Breast epithelium (tissue), 4 donors: ENCODE measurements at regions not wholly inside any gene's neighbourhood (a gene's known extent, or its start where the extent isn't known, plus 50 kb on each side); places are given as distances from the start of the nearest gene placed in this dataset.
"Not testable (repeated sequence)": the region's sequence is repeated elsewhere in the genome, so short reads cannot be mapped to it uniquely, and the experiment has no call there.

ENCODE experiments used
- DNase-seq, 2 donors: peaks; one replicate each; pipeline ENCODE4 v3.0.0-alpha.2; 2019; ENCODE audit warnings: low spot score in 2 of 2
- H3K27ac ChIP-seq, 2 donors: fragments of 200-600 bp; sonication (generic) in 1 of 2; one replicate each; pipeline ENCODE4 v1.5.1; 2016 to 2019; ENCODE audit warnings: mild to moderate bottlenecking in 1 of 2
- H3K27me3 ChIP-seq, 2 donors: fragments of 200-600 bp; sonication (generic) in 1 of 2; one replicate each; pipeline versions ENCODE4 v1.5.1 to v1.6.0; 2017 to 2019; ENCODE audit warnings: control low read depth in 1 of 2, mild to moderate bottlenecking in 1 of 2
- H3K36me3 ChIP-seq: fragments of 200-600 bp; one replicate; pipeline ENCODE4 v1.5.1; 2019
- H3K4me1 ChIP-seq, 2 donors: fragments of 200-600 bp; sonication (generic); one replicate each; pipeline ENCODE4 v1.5.1; 2016 to 2019; ENCODE audit warnings: control low read depth in 1 of 2
- H3K4me3 ChIP-seq, 3 donors: fragments of 200-600 bp; sonication (generic); 1 replicate in 2 of 3; 2 replicates in 1 of 3; pipeline ENCODE4 v1.5.1; 2016 to 2019; ENCODE audit warnings: mild to moderate bottlenecking in 3 of 3, moderate library complexity in 2 of 3
- H3K9me3 ChIP-seq, 2 donors: fragments of 200-600 bp; sonication (generic) in 1 of 2; one replicate each; pipeline ENCODE4 v1.5.1; 2016 to 2019; ENCODE audit warnings: control low read depth in 1 of 2
- POLR2A ChIP-seq: fragments of 450-650 bp; IDR thresholded peaks from one replicate; pipeline ENCODE4 v1.6.1; 2016; ENCODE audit warnings: antibody characterized with exemption, mild to moderate bottlenecking, moderate library complexity
- POLR2AphosphoS5 ChIP-seq, 3 donors: sonication (generic); formaldehyde crosslinking; IDR thresholded peaks; one replicate each; pipeline ENCODE4 v1.6.1; 2017; ENCODE audit warnings: antibody characterized with exemption in 3 of 3
- intact Hi-C: fragments of 100-400 bp; cut with DNase I; formaldehyde crosslinking; loops from one replicate; pipeline ENCODE4 v1.15.1; 2023; ENCODE audit warnings: low total_unique reads
- TF ChIP-seq, protein P1 (sequence below), 3 donors: fragments of 450-650 bp; IDR thresholded peaks; one replicate each; pipeline ENCODE4 v1.5.1; 2016 to 2017; ENCODE audit warnings: antibody characterized with exemption in 3 of 3, mild to moderate bottlenecking in 3 of 3, moderate library complexity in 3 of 3

DNA sequence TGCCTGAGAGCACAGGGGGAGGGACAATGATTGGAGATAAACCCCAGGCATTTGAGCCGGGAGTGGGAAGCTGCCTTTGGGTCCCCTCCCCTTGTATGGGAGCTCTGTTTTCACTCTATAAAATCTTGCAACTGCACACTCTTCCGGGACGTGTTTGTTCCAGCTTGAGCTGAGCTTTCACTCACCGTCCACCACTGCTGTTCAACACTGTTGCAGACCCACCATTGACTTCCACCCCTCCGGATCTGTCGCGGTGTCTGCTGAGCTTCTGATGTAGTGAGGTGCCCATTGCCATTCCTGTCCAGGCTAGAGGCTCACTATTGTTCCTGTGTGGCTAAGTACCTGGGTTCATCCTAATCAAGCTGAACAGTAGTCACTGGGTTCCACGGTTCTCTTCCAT, 231.6 kb upstream of the CWC22 start:
- no peak for DNase-seq
- H3K27me3 ChIP-seq: no peaks in the 10 kb centered on the region
- no peaks in the 10 kb centered on the region for H3K4me1 ChIP-seq
- H3K36me3 ChIP-seq: no peaks in the 10 kb centered on the region
- no peak overlapping the region for H3K4me3 ChIP-seq
- H3K27ac ChIP-seq: no peak overlapping the region
- H3K9me3 ChIP-seq: no peaks in the 10 kb centered on the region
- intact Hi-C loops: no loop called here
- TF ChIP-seq POLR2AphosphoS5 (IDR thresholded peaks at IDR 0.05) (no peak), POLR2A (no peak)
- TF ChIP-seq, protein P1, sequence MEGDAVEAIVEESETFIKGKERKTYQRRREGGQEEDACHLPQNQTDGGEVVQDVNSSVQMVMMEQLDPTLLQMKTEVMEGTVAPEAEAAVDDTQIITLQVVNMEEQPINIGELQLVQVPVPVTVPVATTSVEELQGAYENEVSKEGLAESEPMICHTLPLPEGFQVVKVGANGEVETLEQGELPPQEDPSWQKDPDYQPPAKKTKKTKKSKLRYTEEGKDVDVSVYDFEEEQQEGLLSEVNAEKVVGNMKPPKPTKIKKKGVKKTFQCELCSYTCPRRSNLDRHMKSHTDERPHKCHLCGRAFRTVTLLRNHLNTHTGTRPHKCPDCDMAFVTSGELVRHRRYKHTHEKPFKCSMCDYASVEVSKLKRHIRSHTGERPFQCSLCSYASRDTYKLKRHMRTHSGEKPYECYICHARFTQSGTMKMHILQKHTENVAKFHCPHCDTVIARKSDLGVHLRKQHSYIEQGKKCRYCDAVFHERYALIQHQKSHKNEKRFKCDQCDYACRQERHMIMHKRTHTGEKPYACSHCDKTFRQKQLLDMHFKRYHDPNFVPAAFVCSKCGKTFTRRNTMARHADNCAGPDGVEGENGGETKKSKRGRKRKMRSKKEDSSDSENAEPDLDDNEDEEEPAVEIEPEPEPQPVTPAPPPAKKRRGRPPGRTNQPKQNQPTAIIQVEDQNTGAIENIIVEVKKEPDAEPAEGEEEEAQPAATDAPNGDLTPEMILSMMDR (IDR thresholded peaks at IDR 0.05): no peak

- H3K9me3 ChIP-seq, intact Hi-C loops, DNase-seq, H3K27me3 ChIP-seq, H3K4me1 ChIP-seq, H3K36me3 ChIP-seq, H3K27ac ChIP-seq, H3K4me3 ChIP-seq: not testable (repeated sequence)
Observed at GRCh38 chr2:180236061-180236460, 229.0 kb upstream of the CWC22 start.

DNA sequence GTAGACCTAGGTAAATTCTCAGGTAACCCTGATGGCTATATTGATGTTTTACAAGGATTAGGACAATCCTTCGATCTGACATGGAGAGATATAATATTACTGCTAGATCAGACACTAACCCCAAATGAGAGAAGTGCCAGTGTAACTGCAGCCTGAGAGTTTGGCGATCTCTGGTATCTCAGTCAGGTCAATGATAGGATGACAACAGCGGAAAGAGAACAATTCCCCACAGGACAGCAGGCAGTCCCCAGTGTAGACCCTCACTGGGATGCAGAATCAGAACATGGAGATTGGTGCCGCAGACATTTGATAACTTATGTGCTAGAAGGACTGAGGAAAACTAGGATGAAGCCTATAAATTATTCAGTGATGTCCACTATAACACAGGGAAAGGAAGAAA, 228.4 kb upstream of the CWC22 start:
- H3K4me1 ChIP-seq, H3K36me3 ChIP-seq, H3K9me3 ChIP-seq, H3K4me3 ChIP-seq, H3K27me3 ChIP-seq, intact Hi-C loops, DNase-seq, H3K27ac ChIP-seq: not testable (repeated sequence)

DNA sequence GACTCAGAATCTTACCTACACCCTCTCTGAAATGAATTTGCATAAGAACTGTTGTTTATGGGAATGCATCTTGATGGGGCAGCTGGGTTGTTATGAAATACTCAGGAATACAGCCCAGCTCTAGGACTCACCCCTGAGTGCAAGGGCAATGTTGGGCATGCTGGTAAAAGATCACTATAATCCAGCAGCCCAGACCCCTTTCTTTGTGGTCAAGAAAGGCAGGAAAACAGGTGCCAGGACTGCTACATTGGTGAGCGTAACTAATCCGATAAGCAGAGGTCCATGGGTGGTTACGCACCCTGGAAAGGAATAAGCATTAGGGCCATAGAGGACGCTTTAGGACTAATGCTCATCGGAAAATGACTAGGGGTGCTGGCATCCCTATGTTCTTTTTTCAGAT, 227.9 kb upstream of the CWC22 start:
- H3K9me3 ChIP-seq, H3K27me3 ChIP-seq, DNase-seq, intact Hi-C loops, H3K4me3 ChIP-seq, H3K36me3 ChIP-seq, H3K27ac ChIP-seq, H3K4me1 ChIP-seq: not testable (repeated sequence)

GRCh38 chr2:180231015-180231414, 223.9 kb upstream of the CWC22 start:
- Histone ChIP-seq H3K4me1 (no peaks in the 10 kb centered on the region), H3K27ac (no peak overlapping the region), H3K9me3 (no peaks in the 10 kb centered on the region), H3K27me3 (no peaks in the 10 kb centered on the region), H3K36me3 (no peaks in the 10 kb centered on the region), H3K4me3 (no peak overlapping the region)
- intact Hi-C loops: no loop called here
- TF ChIP-seq, protein P1 (IDR thresholded peaks at IDR 0.05): no peak
- TF ChIP-seq POLR2A (no peak), POLR2AphosphoS5 (IDR thresholded peaks at IDR 0.05) (no peak)
- DNase-seq: no peak

GRCh38 chr2:180227461-180227860, 220.4 kb upstream of the CWC22 start:
- Histone ChIP-seq H3K36me3 (no peaks in the 10 kb centered on the region), H3K4me3 (no peak overlapping the region), H3K27me3 (no peaks in the 10 kb centered on the region), H3K9me3 (peaks cover 8% of the 10 kb centered on the region in 2 donors), H3K4me1 (no peaks in the 10 kb centered on the region), H3K27ac (no peak overlapping the region)
- TF ChIP-seq POLR2AphosphoS5 (IDR thresholded peaks at IDR 0.05) (no peak), POLR2A (no peak)
- TF ChIP-seq, protein P1 (IDR thresholded peaks at IDR 0.05): no peak
- intact Hi-C loops: no loop called here
- no peak for DNase-seq

GRCh38 chr2:180225118-180225517, 218.0 kb upstream of the CWC22 start:
- no peaks in the 10 kb centered on the region for H3K36me3 ChIP-seq
- peaks cover 8% of the 10 kb centered on the region in 2 donors for H3K9me3 ChIP-seq
- intact Hi-C loops: no loop called here
- no peak overlapping the region for H3K4me3 ChIP-seq
- H3K27me3 ChIP-seq: no peaks in the 10 kb centered on the region
- TF ChIP-seq, protein P1 (IDR thresholded peaks at IDR 0.05): no peak
- TF ChIP-seq POLR2AphosphoS5 (IDR thresholded peaks at IDR 0.05) (no peak), POLR2A (no peak)
- no peaks in the 10 kb centered on the region for H3K4me1 ChIP-seq
- H3K27ac ChIP-seq: no peak overlapping the region
- DNase-seq: no peak
